ENCODE measurements at regions not wholly inside any gene's neighbourhood (a gene's known extent, or its start where the extent isn't known, plus 50 kb on each side); places are given as distances from the start of the nearest gene placed in this dataset.

GRCh38 chr12:19035536-19035935, 94.0 kb upstream of the PLEKHA5 start:
- TF ChIP-seq, protein P1, sequence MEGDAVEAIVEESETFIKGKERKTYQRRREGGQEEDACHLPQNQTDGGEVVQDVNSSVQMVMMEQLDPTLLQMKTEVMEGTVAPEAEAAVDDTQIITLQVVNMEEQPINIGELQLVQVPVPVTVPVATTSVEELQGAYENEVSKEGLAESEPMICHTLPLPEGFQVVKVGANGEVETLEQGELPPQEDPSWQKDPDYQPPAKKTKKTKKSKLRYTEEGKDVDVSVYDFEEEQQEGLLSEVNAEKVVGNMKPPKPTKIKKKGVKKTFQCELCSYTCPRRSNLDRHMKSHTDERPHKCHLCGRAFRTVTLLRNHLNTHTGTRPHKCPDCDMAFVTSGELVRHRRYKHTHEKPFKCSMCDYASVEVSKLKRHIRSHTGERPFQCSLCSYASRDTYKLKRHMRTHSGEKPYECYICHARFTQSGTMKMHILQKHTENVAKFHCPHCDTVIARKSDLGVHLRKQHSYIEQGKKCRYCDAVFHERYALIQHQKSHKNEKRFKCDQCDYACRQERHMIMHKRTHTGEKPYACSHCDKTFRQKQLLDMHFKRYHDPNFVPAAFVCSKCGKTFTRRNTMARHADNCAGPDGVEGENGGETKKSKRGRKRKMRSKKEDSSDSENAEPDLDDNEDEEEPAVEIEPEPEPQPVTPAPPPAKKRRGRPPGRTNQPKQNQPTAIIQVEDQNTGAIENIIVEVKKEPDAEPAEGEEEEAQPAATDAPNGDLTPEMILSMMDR (conservative IDR thresholded peaks at IDR 0.05; ENCODE audit: low read depth, low read length): no peak
- no peak for DNase-seq (ENCODE audit: low read depth)
- no peak overlapping the region for H3K4me3 ChIP-seq (ENCODE audit: low read depth, low read length)

DNA sequence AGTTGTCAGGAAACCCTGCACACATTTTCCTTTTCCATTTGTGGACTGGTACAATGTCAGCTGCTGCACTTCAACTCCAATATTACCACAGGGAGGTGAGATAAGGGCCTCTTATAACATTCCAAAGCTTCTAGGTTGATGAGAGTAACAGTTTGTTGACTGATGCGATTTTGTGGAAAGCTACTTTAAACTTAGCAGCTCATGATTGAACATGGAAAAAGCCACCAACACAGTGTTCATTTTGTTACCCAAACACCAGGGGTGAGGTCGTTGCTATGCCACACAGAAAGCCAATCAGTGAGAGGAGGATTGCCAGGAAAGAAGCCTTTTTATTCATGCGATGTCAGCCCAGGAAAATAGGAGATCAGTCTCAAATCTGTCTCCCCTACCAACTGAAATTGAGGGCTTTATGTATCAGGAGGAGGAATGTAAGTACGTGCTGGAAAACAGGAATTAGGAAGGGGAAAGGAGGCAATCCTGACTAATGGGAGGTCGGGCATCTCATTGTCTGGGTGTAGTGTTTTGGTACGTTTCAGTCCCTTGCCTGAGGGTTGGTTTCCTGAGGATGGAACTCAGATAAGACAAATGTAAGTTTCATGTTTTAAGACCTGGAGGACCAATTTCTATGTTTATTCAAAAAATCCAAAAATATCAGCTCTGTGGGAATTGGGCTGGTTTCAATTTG, 92.7 kb upstream of the PLEKHA5 start:
- TF ChIP-seq, protein P1 (conservative IDR thresholded peaks at IDR 0.05; ENCODE audit: low read depth, low read length): no peak
- H3K4me3 ChIP-seq (ENCODE audit: low read depth, low read length): no peak overlapping the region
- no peak for DNase-seq (ENCODE audit: low read depth)

- DNase-seq (ENCODE audit: low read depth): no peak
- TF ChIP-seq, protein P1 (conservative IDR thresholded peaks at IDR 0.05; ENCODE audit: low read depth, low read length): no peak
- H3K4me3 ChIP-seq (ENCODE audit: low read depth, low read length): no peak overlapping the region
These were observed 91.3 kb upstream of the PLEKHA5 start for GRCh38 chr12:19038209-19038608.

GRCh38 chr12:19039515-19039914, 90.0 kb upstream of the PLEKHA5 start:
- DNase-seq (ENCODE audit: low read depth): no peak
- H3K4me3 ChIP-seq (ENCODE audit: low read depth, low read length): no peak overlapping the region
- TF ChIP-seq, protein P1 (conservative IDR thresholded peaks at IDR 0.05; ENCODE audit: low read depth, low read length): no peak

GRCh38 chr12:19042221-19042620, 87.3 kb upstream of the PLEKHA5 start:
- no peak for DNase-seq (ENCODE audit: low read depth)
- TF ChIP-seq, protein P1 (conservative IDR thresholded peaks at IDR 0.05; ENCODE audit: low read depth, low read length): no peak
- no peak overlapping the region for H3K4me3 ChIP-seq (ENCODE audit: low read depth, low read length)

DNA sequence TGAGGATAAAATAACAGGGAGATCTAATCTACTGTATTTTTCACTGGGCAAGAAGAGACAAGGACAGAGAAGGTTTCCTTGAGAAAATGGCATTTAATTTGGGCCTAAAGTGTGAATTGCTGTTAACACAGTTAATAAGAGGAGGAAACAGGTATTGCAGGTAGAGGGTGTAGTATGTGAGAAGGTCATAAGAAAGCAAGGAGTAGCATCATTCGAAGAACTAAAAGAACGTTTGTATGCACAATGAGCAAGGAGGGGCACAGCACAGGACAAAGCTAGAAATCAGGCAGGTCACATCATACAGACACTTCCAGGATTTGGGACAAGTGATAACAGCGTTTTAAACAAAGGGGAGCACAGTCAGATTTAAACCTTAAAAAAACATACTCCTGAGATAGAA, 85.1 kb upstream of the PLEKHA5 start:
- TF ChIP-seq, protein P1 (conservative IDR thresholded peaks at IDR 0.05; ENCODE audit: low read depth, low read length): no peak

DNA sequence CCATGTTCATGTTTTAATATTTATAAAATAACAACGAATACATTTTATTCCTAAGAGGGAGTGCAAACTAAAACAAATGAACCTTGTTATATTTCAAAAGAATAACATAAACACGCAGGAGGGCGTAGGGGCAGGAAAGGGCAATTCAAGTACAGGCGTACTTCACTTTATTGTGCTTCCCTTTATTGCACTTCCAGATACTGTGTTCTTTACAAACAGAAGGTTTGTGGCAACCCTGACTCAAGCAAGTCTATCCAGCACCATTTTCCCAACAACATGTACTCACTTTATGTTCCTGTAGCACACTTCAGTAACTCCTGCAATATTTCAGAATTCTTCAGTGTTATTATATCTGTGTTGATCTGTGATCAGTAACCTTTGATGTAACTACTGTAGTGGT, 84.6 kb upstream of the PLEKHA5 start:
- no peak for DNase-seq (ENCODE audit: low read depth)
- H3K4me3 ChIP-seq (ENCODE audit: low read depth, low read length): no peak overlapping the region
- TF ChIP-seq, protein P1 (conservative IDR thresholded peaks at IDR 0.05; ENCODE audit: low read depth, low read length): no peak

More for the DNA sequence above, 85.1 kb upstream of the PLEKHA5 start:
- DNase-seq (ENCODE audit: low read depth): no peak
- no peak overlapping the region for H3K4me3 ChIP-seq (ENCODE audit: low read depth, low read length)
